Endothelial cell of umbilical vein (primary cell): ENCODE measurements at regions not wholly inside any gene's neighbourhood (a gene's known extent, or its start where the extent isn't known, plus 50 kb on each side); places are given as distances from the start of the nearest gene placed in this dataset.

Source experiments
- BruUV-seq: library from RNA; stranded (reverse); fragments of 400-500 nt; replicated peaks from 2 replicates; lab custom pipeline; 2021; lab: Mats Ljungman, UMichigan
- CTCF ChIA-PET: fragments of 300-600, 350-600 bp; sonication (Branson Sonifier 250); formaldehyde crosslinking; loops from one replicate; lab custom pipeline; 2021; ENCODE audit warnings: antibody characterized with exemption, inconsistent platforms; lab: Charles Lee
- POLR2A ChIA-PET: fragments of 300-600, 350-600 bp; sonication (Branson Sonifier 250); formaldehyde crosslinking; loops from one replicate; lab custom pipeline; 2021; ENCODE audit warnings: antibody characterized with exemption, inconsistent platforms; lab: Charles Lee
- DNase-seq: peaks from one replicate; pipeline ENCODE4 v3.0.0-alpha.2; 2011; ENCODE audit warnings: low read depth, low spot score
- FAIRE-seq: peaks from 2 replicates; lab custom pipeline; 2011; peaks lifted over from hg19 to GRCh38; lab: Jason Lieb, UNC
- H2AFZ ChIP-seq: 2 replicates; pipeline ENCODE4 v1.6.0; 2012; ENCODE audit warnings: low read depth, low read length, control low read depth, inconsistent platforms
- H3K27ac ChIP-seq: 2 replicates; pipeline ENCODE4 v1.5.1; 2011; ENCODE audit warnings: low read depth, mild to moderate bottlenecking, control low read depth, low read length, moderate library complexity; ENCODE audit not compliant: insufficient read depth
- H3K27me3 ChIP-seq, 2 experiments: 2 replicates each; pipeline versions ENCODE4 v1.6.0 to v1.6.1; 2011; ENCODE audit warnings: low read length in 2 of 2, mixed read lengths in 1 of 2; ENCODE audit not compliant: control insufficient read depth in 2 of 2, insufficient read depth in 2 of 2
- H3K36me3 ChIP-seq, 2 experiments: 2 replicates in 1 of 2; 3 replicates in 1 of 2; pipeline ENCODE4 v1.5.1; 2011; ENCODE audit warnings: low read length in 2 of 2, mild to moderate bottlenecking in 1 of 2, moderate library complexity in 1 of 2; ENCODE audit not compliant: control insufficient read depth in 2 of 2, insufficient read depth in 2 of 2; ENCODE audit errors: extremely low read depth in 1 of 2
- H3K4me1 ChIP-seq: 3 replicates; pipeline ENCODE4 v1.5.1; 2011; ENCODE audit warnings: mild to moderate bottlenecking, low read length; ENCODE audit not compliant: control insufficient read depth, insufficient read depth; ENCODE audit errors: extremely low read depth
- H3K4me2 ChIP-seq: 2 replicates; pipeline ENCODE4 v1.6.1; 2011; ENCODE audit warnings: low read length, control low read depth, mixed read lengths; ENCODE audit not compliant: insufficient read depth
- H3K4me3 ChIP-seq, 3 experiments: fragments of 200-600 bp in 1 of 3; sonication (generic), shearing (Covaris generic) in 1 of 3; replicated peaks in 1 of 3; 2 replicates each; pipeline ENCODE4 v1.5.1; 2011 to 2016; ENCODE audit warnings: control low read depth in 3 of 3, low read length in 3 of 3, mild to moderate bottlenecking in 2 of 3, inconsistent platforms in 1 of 3, low read depth in 1 of 3, moderate library complexity in 1 of 3; ENCODE audit not compliant: insufficient read depth in 1 of 3
- H3K79me2 ChIP-seq: 2 replicates; pipeline ENCODE4 v1.6.0; 2012; ENCODE audit warnings: low read length, inconsistent platforms; ENCODE audit not compliant: control insufficient read depth, insufficient read depth
- H3K9ac ChIP-seq: replicated peaks from 2 replicates; pipeline ENCODE3; 2011; ENCODE audit warnings: low read length, control low read depth; ENCODE audit not compliant: insufficient read depth; ENCODE audit errors: extremely low read depth
- H3K9me1 ChIP-seq: replicated peaks from 3 replicates; pipeline ENCODE4 v1.6.0; 2011; ENCODE audit warnings: mild to moderate bottlenecking, low read length; ENCODE audit not compliant: control insufficient read depth, insufficient read depth; ENCODE audit errors: extremely low read depth
- H3K9me3 ChIP-seq: replicated peaks from 2 replicates; pipeline ENCODE4 v1.5.1; 2012; ENCODE audit warnings: low read length, inconsistent platforms; ENCODE audit not compliant: control insufficient read depth, insufficient read depth
- H4K20me1 ChIP-seq: replicated peaks from 2 replicates; pipeline ENCODE3; 2011; ENCODE audit warnings: mild to moderate bottlenecking, low read length; ENCODE audit not compliant: control insufficient read depth, insufficient read depth; ENCODE audit errors: extremely low read depth
- EZH2 ChIP-seq: IDR thresholded peaks from 2 replicates; pipeline ENCODE4 v1.6.1; 2012; ENCODE audit warnings: borderline replicate concordance, low read depth, mild to moderate bottlenecking, moderate library complexity, low read length, inconsistent platforms; ENCODE audit not compliant: severe bottlenecking
- FOS ChIP-seq: IDR thresholded peaks from 2 replicates; pipeline ENCODE4 v1.6.1; 2011; ENCODE audit warnings: mild to moderate bottlenecking, low read length, moderate library complexity, borderline replicate concordance; ENCODE audit not compliant: insufficient read depth
- GATA2 ChIP-seq: IDR thresholded peaks from 2 replicates; pipeline ENCODE4 v1.7.0; 2011; ENCODE audit warnings: low read depth, mild to moderate bottlenecking, moderate library complexity, mixed read lengths, low read length; ENCODE audit not compliant: insufficient read length, insufficient read depth
- JUN ChIP-seq: IDR thresholded peaks from 2 replicates; pipeline ENCODE4 v1.6.1; 2011; ENCODE audit warnings: borderline replicate concordance, low read depth; ENCODE audit not compliant: insufficient read length, insufficient read depth
- MYC ChIP-seq: IDR thresholded peaks from one replicate; pipeline ENCODE4 v1.6.1; 2011; ENCODE audit warnings: mild to moderate bottlenecking, low read depth, low read length
- POLR2A ChIP-seq: IDR thresholded peaks from 2 replicates; pipeline ENCODE4 v1.6.1; 2012; ENCODE audit warnings: low read depth, mild to moderate bottlenecking, control low read depth, low read length
- POLR2AphosphoS5 ChIP-seq: IDR thresholded peaks from 2 replicates; pipeline ENCODE4 v1.6.1; 2012; ENCODE audit warnings: low read depth, mild to moderate bottlenecking, control low read depth, low read length, moderate library complexity; ENCODE audit not compliant: insufficient read depth
- dilution Hi-C: fragments of 300-500 bp; cut with MboI; formaldehyde crosslinking; loops from one replicate; pipeline ENCODE4 v1.15.0; 2019; ENCODE audit warnings: low sequenced_read_pairs; ENCODE audit not compliant: extremely low pct_ligation_motif_present
- intact Hi-C: fragments of 100-400 bp; cut with micrococcal nuclease; formaldehyde crosslinking; loops from one replicate; pipeline ENCODE4 v1.10.0; 2022
- TF ChIP-seq, protein P1 (sequence below): IDR thresholded peaks from 2 replicates; pipeline ENCODE4 v1.6.1; 2011; ENCODE audit not compliant: insufficient read depth, insufficient read length
- TF ChIP-seq, protein P2 (sequence below), 2 donors: IDR thresholded peaks; 1 replicate in 1 of 2; 2 replicates in 1 of 2; pipeline ENCODE4 v1.5.1; 2011; ENCODE audit warnings: low read length in 2 of 2, mild to moderate bottlenecking in 2 of 2, moderate library complexity in 2 of 2, control low read depth in 1 of 2, inconsistent platforms in 1 of 2, low read depth in 1 of 2; ENCODE audit not compliant: insufficient read depth in 1 of 2; ENCODE audit errors: extremely low read depth in 1 of 2

DNA sequence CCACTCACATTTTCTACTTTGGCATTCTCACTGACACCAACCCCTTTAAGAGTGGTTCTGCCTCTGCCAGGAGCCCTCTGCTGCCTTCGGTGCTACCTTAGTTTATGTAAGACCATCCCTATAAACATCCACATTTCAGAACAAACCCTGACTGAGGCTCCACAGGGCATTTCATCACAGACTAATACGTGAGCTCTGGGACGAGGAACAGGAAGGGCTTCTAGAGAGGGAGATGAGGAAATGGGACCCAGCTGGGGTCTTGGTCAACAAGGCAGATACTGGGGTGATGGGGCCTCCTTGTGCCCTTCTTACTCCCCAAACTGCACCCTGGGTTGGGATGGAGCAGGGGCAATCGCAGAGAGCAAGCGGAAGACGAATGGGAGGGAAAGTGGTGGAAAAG, 86.5 kb upstream of the FYN start:
- POLR2A ChIA-PET: no interaction called here
- no peaks in the 10 kb centered on the region for H3K4me1 ChIP-seq
- H2AFZ ChIP-seq: no peak overlapping the region
- no peak overlapping the region for H3K4me3 ChIP-seq
- no TSS peak for BruUV-seq
- TF ChIP-seq, protein P1, sequence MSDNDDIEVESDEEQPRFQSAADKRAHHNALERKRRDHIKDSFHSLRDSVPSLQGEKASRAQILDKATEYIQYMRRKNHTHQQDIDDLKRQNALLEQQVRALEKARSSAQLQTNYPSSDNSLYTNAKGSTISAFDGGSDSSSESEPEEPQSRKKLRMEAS: no peak
- TF ChIP-seq FOS (no peak), EZH2 (no peak), JUN (no peak), POLR2A (no peak), GATA2 (no peak), MYC (no peak), POLR2AphosphoS5 (no peak)
- TF ChIP-seq, protein P2, sequence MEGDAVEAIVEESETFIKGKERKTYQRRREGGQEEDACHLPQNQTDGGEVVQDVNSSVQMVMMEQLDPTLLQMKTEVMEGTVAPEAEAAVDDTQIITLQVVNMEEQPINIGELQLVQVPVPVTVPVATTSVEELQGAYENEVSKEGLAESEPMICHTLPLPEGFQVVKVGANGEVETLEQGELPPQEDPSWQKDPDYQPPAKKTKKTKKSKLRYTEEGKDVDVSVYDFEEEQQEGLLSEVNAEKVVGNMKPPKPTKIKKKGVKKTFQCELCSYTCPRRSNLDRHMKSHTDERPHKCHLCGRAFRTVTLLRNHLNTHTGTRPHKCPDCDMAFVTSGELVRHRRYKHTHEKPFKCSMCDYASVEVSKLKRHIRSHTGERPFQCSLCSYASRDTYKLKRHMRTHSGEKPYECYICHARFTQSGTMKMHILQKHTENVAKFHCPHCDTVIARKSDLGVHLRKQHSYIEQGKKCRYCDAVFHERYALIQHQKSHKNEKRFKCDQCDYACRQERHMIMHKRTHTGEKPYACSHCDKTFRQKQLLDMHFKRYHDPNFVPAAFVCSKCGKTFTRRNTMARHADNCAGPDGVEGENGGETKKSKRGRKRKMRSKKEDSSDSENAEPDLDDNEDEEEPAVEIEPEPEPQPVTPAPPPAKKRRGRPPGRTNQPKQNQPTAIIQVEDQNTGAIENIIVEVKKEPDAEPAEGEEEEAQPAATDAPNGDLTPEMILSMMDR (IDR thresholded peaks at IDR 0.05; ENCODE audit: extremely low read depth in 1 of 2, insufficient read depth in 1 of 2, low read depth in 1 of 2, low read length in 2 of 2): no peak
- intact Hi-C loops: no loop called here
- H3K27me3 ChIP-seq: peaks cover 8 to 14% of the 10 kb centered on the region in 2 experiments
- H3K9me1 ChIP-seq: no peaks in the 10 kb centered on the region
- H3K9me3 ChIP-seq: no peaks in the 10 kb centered on the region
- H3K4me2 ChIP-seq: no peak overlapping the region
- dilution Hi-C loops: no loop called here
- no peaks in the 10 kb centered on the region for H3K36me3 ChIP-seq
- DNase-seq: no peak
- FAIRE-seq: no peak
- H4K20me1 ChIP-seq: no peaks in the 10 kb centered on the region
- H3K27ac ChIP-seq: no peak overlapping the region
- no peaks in the 10 kb centered on the region for H3K79me2 ChIP-seq
- CTCF ChIA-PET: interaction anchor here (0.7 to 2.7 kb wide), 2 partner anchors 16 to 21 kb away, joined by 3 to 6 read pairs; no protein-coding TSS in a partner anchor
- H3K9ac ChIP-seq: no peak overlapping the region
